ENCODE measurements at regions not wholly inside any gene's neighbourhood (a gene's known extent, or its start where the extent isn't known, plus 50 kb on each side); places are given as distances from the start of the nearest gene placed in this dataset.
A peak's percentile ranks its signal among the peaks of the same experiment; 100 is the strongest.

GRCh38 chr13:44218501-44219240 is 155.0 kb upstream of the SERP2 start:
- Histone ChIP-seq H3K27ac (peak overlapping the region; percentile 80 to 98), H3K36me3 (no peaks in the 10 kb centered on the region), H3K9me3 (no peaks in the 10 kb centered on the region), H3K4me1 (peaks cover 0 to 27% of the 10 kb centered on the region in 2 donors), H3K27me3 (no peaks in the 10 kb centered on the region), H3K4me3 (no peak overlapping the region)
- intact Hi-C loops (cut with DNase I; ENCODE audit: low total_unique reads): loop anchor here (10.0 kb wide), 1 partner anchor 164 kb away; no protein-coding TSS in a partner anchor
- peak in 1 of 2 donors; percentile 59 for DNase-seq
- TF ChIP-seq POLR2A (IDR thresholded peaks at IDR 0.05) (no peak), CTCF (IDR thresholded peaks at IDR 0.05) (no peak)

GRCh38 chr13:44219577-44220548 is 153.8 kb upstream of the SERP2 start:
- H3K27ac ChIP-seq: peak overlapping the region; percentile 80 to 98
- H3K27me3 ChIP-seq: no peaks in the 10 kb centered on the region
- H3K36me3 ChIP-seq: no peaks in the 10 kb centered on the region
- H3K4me3 ChIP-seq: no peak overlapping the region
- intact Hi-C loops (cut with DNase I; ENCODE audit: low total_unique reads): loop anchor here (10.0 kb wide), 1 partner anchor 165 kb away; no protein-coding TSS in a partner anchor
- TF ChIP-seq CTCF (IDR thresholded peaks at IDR 0.05): no peak
- no peak for TF ChIP-seq POLR2A (IDR thresholded peaks at IDR 0.05)
- DNase-seq: no peak
- H3K9me3 ChIP-seq: no peaks in the 10 kb centered on the region
- peaks cover 0 to 29% of the 10 kb centered on the region in 2 donors for H3K4me1 ChIP-seq

- H3K36me3 ChIP-seq: no peaks in the 10 kb centered on the region
- no peaks in the 10 kb centered on the region for H3K9me3 ChIP-seq
- DNase-seq: no peak
- intact Hi-C loops (cut with DNase I; ENCODE audit: low total_unique reads): no loop called here
- no peak overlapping the region for H3K4me3 ChIP-seq
- H3K4me1 ChIP-seq: peaks cover 5 to 29% of the 10 kb centered on the region in 2 donors
- peak overlapping the region; percentile 80 to 98 for H3K27ac ChIP-seq
- no peaks in the 10 kb centered on the region for H3K27me3 ChIP-seq
- TF ChIP-seq CTCF (IDR thresholded peaks at IDR 0.05): no peak
- no peak for TF ChIP-seq POLR2A (IDR thresholded peaks at IDR 0.05)
These were observed 152.7 kb upstream of the SERP2 start for GRCh38 chr13:44220948-44221347.

GRCh38 chr13:44221657-44222056 is 152.0 kb upstream of the SERP2 start:
- DNase-seq: peak in 1 of 2 donors; percentile 71
- Histone ChIP-seq H3K27me3 (no peaks in the 10 kb centered on the region), H3K9me3 (no peaks in the 10 kb centered on the region), H3K4me1 (peaks cover 5 to 29% of the 10 kb centered on the region in 2 donors), H3K27ac (peak overlapping the region; percentile 80 to 98), H3K4me3 (no peak overlapping the region), H3K36me3 (no peaks in the 10 kb centered on the region)
- intact Hi-C loops (cut with DNase I; ENCODE audit: low total_unique reads): no loop called here
- TF ChIP-seq POLR2A (IDR thresholded peaks at IDR 0.05) (no peak), CTCF (IDR thresholded peaks at IDR 0.05) (peak in 1 of 4 experiments; percentile 5)

Data from uterus (tissue), 3 donors.